Breast epithelium (tissue), 4 donors: ENCODE measurements at regions not wholly inside any gene's neighbourhood (a gene's known extent, or its start where the extent isn't known, plus 50 kb on each side); places are given as distances from the start of the nearest gene placed in this dataset.
A peak's percentile ranks its signal among the peaks of the same experiment; 100 is the strongest.
"Not testable (repeated sequence)": the region's sequence is repeated elsewhere in the genome, so short reads cannot be mapped to it uniquely, and the experiment has no call there.

ENCODE experiments used
- DNase-seq, 2 donors: peaks; one replicate each; pipeline ENCODE4 v3.0.0-alpha.2; 2019; ENCODE audit warnings: low spot score in 2 of 2
- H3K27ac ChIP-seq, 2 donors: fragments of 200-600 bp; sonication (generic) in 1 of 2; one replicate each; pipeline ENCODE4 v1.5.1; 2016 to 2019; ENCODE audit warnings: mild to moderate bottlenecking in 1 of 2
- H3K27me3 ChIP-seq, 2 donors: fragments of 200-600 bp; sonication (generic) in 1 of 2; one replicate each; pipeline versions ENCODE4 v1.5.1 to v1.6.0; 2017 to 2019; ENCODE audit warnings: control low read depth in 1 of 2, mild to moderate bottlenecking in 1 of 2
- H3K36me3 ChIP-seq: fragments of 200-600 bp; one replicate; pipeline ENCODE4 v1.5.1; 2019
- H3K4me1 ChIP-seq, 2 donors: fragments of 200-600 bp; sonication (generic); one replicate each; pipeline ENCODE4 v1.5.1; 2016 to 2019; ENCODE audit warnings: control low read depth in 1 of 2
- H3K4me3 ChIP-seq, 3 donors: fragments of 200-600 bp; sonication (generic); 1 replicate in 2 of 3; 2 replicates in 1 of 3; pipeline ENCODE4 v1.5.1; 2016 to 2019; ENCODE audit warnings: mild to moderate bottlenecking in 3 of 3, moderate library complexity in 2 of 3
- H3K9me3 ChIP-seq, 2 donors: fragments of 200-600 bp; sonication (generic) in 1 of 2; one replicate each; pipeline ENCODE4 v1.5.1; 2016 to 2019; ENCODE audit warnings: control low read depth in 1 of 2
- POLR2A ChIP-seq: fragments of 450-650 bp; IDR thresholded peaks from one replicate; pipeline ENCODE4 v1.6.1; 2016; ENCODE audit warnings: antibody characterized with exemption, mild to moderate bottlenecking, moderate library complexity
- POLR2AphosphoS5 ChIP-seq, 3 donors: sonication (generic); formaldehyde crosslinking; IDR thresholded peaks; one replicate each; pipeline ENCODE4 v1.6.1; 2017; ENCODE audit warnings: antibody characterized with exemption in 3 of 3
- intact Hi-C: fragments of 100-400 bp; cut with DNase I; formaldehyde crosslinking; loops from one replicate; pipeline ENCODE4 v1.15.1; 2023; ENCODE audit warnings: low total_unique reads
- TF ChIP-seq, protein P1 (sequence below), 3 donors: fragments of 450-650 bp; IDR thresholded peaks; one replicate each; pipeline ENCODE4 v1.5.1; 2016 to 2017; ENCODE audit warnings: antibody characterized with exemption in 3 of 3, mild to moderate bottlenecking in 3 of 3, moderate library complexity in 3 of 3

DNA sequence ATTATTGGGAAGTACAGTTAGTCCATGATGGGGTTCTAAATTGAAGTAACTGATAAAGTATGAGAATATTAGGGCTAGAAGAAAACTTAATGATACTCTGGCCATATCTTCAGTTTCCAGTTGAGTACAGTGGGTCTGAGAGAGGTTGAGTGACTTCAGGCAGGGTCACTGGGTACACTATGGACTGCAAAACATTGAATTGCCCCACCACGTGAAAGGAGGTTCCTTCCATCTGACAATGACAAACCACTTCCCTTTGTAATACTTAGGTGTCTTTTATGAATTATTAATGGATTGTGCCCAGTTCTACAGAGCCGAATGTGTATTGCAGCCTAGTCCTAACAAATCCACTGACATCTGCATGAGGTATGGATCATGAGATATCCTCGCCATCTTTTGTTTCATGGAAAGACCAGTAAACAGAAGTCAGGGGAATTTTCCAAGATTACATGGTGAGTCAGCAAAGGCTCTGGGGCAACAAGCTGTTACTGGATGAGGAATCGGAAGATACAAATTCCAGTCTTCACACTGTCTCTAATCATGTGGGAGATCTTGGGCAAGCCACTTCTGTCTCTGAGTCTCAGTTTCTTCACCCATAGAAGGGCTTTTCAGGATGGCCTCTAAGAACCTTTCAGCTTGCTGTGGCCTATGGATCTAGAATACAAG lies 66.5 kb upstream of the BCL6 start:
- H3K9me3 ChIP-seq = no peaks in the 10 kb centered on the region
- TF ChIP-seq POLR2A (no peak), POLR2AphosphoS5 (IDR thresholded peaks at IDR 0.05) (no peak)
- TF ChIP-seq, protein P1, sequence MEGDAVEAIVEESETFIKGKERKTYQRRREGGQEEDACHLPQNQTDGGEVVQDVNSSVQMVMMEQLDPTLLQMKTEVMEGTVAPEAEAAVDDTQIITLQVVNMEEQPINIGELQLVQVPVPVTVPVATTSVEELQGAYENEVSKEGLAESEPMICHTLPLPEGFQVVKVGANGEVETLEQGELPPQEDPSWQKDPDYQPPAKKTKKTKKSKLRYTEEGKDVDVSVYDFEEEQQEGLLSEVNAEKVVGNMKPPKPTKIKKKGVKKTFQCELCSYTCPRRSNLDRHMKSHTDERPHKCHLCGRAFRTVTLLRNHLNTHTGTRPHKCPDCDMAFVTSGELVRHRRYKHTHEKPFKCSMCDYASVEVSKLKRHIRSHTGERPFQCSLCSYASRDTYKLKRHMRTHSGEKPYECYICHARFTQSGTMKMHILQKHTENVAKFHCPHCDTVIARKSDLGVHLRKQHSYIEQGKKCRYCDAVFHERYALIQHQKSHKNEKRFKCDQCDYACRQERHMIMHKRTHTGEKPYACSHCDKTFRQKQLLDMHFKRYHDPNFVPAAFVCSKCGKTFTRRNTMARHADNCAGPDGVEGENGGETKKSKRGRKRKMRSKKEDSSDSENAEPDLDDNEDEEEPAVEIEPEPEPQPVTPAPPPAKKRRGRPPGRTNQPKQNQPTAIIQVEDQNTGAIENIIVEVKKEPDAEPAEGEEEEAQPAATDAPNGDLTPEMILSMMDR (IDR thresholded peaks at IDR 0.05) = no peak
- no peaks in the 10 kb centered on the region for H3K36me3 ChIP-seq
- DNase-seq = no peak
- peak overlapping the region; percentile 53 to 93 for H3K27ac ChIP-seq
- H3K4me1 ChIP-seq = peaks cover 0 to 18% of the 10 kb centered on the region in 2 donors
- intact Hi-C loops = no loop called here
- H3K27me3 ChIP-seq = no peaks in the 10 kb centered on the region
- no peak overlapping the region for H3K4me3 ChIP-seq

DNA sequence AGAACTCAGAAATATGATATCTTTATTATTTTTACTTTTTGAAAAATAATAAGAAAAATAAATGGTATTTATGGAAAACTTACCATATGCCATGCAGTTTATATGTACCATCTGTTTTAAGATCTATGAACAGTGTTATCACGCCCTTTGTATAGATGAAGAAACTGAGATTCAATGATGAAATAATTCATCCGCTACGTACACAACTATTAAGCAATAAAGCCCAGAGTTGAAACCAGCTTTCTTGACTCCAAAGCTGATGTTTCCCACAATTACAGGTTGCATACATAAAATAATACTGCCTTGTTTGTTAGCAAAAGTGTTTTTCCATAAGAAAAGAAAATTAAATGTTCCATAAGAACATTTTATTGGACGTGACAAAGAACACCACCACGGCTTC lies 67.2 kb upstream of the BCL6 start:
- no peaks in the 10 kb centered on the region for H3K9me3 ChIP-seq
- peaks cover 0 to 18% of the 10 kb centered on the region in 2 donors for H3K4me1 ChIP-seq
- no peaks in the 10 kb centered on the region for H3K27me3 ChIP-seq
- H3K36me3 ChIP-seq = no peaks in the 10 kb centered on the region
- H3K27ac ChIP-seq = no peak overlapping the region
- intact Hi-C loops = no loop called here
- no peak for TF ChIP-seq POLR2AphosphoS5 (IDR thresholded peaks at IDR 0.05)
- TF ChIP-seq, protein P1 (IDR thresholded peaks at IDR 0.05) = no peak
- TF ChIP-seq POLR2A = no peak
- no peak for DNase-seq
- no peak overlapping the region for H3K4me3 ChIP-seq

DNA sequence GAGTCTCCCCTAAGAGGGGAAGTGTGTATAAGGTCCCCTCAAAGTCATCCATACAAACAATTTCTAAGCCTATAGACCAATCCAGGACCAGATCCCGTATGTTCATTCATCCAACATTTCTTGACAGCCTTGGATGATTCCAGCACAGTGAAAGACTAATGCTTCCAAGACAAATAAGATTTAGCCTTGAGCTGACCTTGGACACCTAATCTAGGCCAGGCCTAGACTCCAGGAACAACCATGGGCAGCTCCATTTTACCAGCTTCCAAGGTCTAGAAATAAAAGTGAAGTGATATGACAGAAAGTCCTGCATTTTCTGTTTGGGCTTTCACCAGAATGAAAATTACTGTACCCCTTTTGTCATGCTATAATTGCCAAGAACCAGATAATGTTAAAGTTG lies 67.9 kb upstream of the BCL6 start:
- H3K27me3 ChIP-seq = no peaks in the 10 kb centered on the region
- TF ChIP-seq POLR2AphosphoS5 (IDR thresholded peaks at IDR 0.05) (no peak), POLR2A (no peak)
- TF ChIP-seq, protein P1 (IDR thresholded peaks at IDR 0.05) = no peak
- no peak for DNase-seq
- no peak overlapping the region for H3K4me3 ChIP-seq
- H3K9me3 ChIP-seq = no peaks in the 10 kb centered on the region
- no peak overlapping the region for H3K27ac ChIP-seq
- intact Hi-C loops = no loop called here
- H3K36me3 ChIP-seq = no peaks in the 10 kb centered on the region
- peaks cover 0 to 18% of the 10 kb centered on the region in 2 donors for H3K4me1 ChIP-seq

DNA sequence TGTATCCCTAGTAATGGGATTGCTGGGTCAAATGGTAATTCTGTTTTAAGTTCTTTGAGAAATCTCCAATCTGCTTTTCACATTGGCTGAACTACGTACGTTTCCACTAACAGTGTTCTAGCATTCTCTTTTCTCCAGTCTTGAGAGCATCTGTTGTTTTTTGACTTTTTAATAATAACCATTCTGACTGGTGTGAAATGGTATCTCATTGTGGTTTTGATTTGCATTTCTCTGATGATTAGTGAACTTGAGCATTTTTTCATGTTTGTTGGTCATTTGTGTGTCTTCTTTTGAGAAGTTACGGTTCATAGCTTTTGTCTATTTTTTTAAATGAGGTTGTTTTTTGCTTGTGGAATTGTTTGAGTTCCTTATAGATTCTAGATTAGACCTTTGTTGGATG lies 72.5 kb upstream of the BCL6 start:
- intact Hi-C loops = not testable (repeated sequence)

DNA sequence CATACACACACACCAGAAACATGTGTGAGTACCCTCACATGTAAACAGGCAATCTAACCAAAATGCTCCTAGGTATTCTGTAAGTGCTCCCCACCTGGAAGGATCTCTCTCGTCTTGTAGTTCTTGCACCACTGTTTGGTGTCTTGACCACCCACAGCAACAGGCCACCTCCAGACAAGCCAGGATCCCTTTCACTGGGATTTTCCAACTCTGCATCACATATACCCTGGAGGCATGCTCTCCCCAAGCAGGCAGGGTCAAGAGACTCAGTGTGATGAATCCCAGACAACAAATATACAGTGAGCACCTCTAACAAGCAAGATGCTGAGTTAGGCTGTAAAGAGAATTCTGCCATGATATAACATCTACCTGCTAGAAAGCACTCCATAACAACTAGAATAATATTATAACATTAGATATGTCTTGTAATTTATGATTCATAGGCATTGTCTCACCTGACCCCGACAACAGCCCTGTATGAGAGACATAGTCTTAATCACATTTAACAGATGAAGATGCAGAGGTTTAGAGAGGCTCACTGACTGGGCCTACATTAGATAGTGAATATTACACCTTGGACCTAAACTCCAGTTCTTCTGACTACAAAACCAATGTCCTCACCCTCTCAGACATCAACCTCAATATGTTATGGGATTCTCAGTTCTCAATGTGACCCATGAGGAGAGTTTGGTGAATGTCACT lies 76.5 kb upstream of the BCL6 start:
- H3K27ac ChIP-seq = no peak overlapping the region
- no peak overlapping the region for H3K4me3 ChIP-seq
- TF ChIP-seq, protein P1 (IDR thresholded peaks at IDR 0.05) = no peak
- no peak for TF ChIP-seq POLR2A
- TF ChIP-seq POLR2AphosphoS5 (IDR thresholded peaks at IDR 0.05) = no peak
- H3K9me3 ChIP-seq = no peaks in the 10 kb centered on the region
- intact Hi-C loops = loop anchor here (2.0 kb wide), 1 partner anchor 59 kb away; no protein-coding TSS in a partner anchor
- no peaks in the 10 kb centered on the region for H3K4me1 ChIP-seq
- H3K36me3 ChIP-seq = no peaks in the 10 kb centered on the region
- H3K27me3 ChIP-seq = no peaks in the 10 kb centered on the region
- DNase-seq = no peak

More for the DNA sequence above, 72.5 kb upstream of the BCL6 start:
- not testable (repeated sequence) for H3K36me3 ChIP-seq, H3K4me3 ChIP-seq, H3K27ac ChIP-seq, H3K9me3 ChIP-seq, DNase-seq, H3K27me3 ChIP-seq, H3K4me1 ChIP-seq
